ENCODE measurements at regions not wholly inside any gene's neighbourhood (a gene's known extent, or its start where the extent isn't known, plus 50 kb on each side); places are given as distances from the start of the nearest gene placed in this dataset.
"Not testable (repeated sequence)": the region's sequence is repeated elsewhere in the genome, so short reads cannot be mapped to it uniquely, and the experiment has no call there.

GRCh38 chr7:79778786-79779770, 325.6 kb upstream of the MAGI2 start:
- no peak for TF ChIP-seq CTCF (IDR thresholded peaks at IDR 0.05; ENCODE audit: insufficient read depth, low read depth, low read length)
- DNase-seq (ENCODE audit: low read depth): peak; percentile 98
- H3K4me3 ChIP-seq (ENCODE audit: low read depth, low read length): no peak overlapping the region

- peak; percentile 48 for DNase-seq (ENCODE audit: low read depth)
- no peak for TF ChIP-seq CTCF (IDR thresholded peaks at IDR 0.05; ENCODE audit: insufficient read depth, low read depth, low read length)
- no peak overlapping the region for H3K4me3 ChIP-seq (ENCODE audit: low read depth, low read length)
Observed at GRCh38 chr7:79775911-79776310, 322.4 kb upstream of the MAGI2 start.

- no peak for TF ChIP-seq CTCF (IDR thresholded peaks at IDR 0.05; ENCODE audit: insufficient read depth, low read depth, low read length)
- no peak for DNase-seq (ENCODE audit: low read depth)
- H3K4me3 ChIP-seq (ENCODE audit: low read depth, low read length): no peak overlapping the region
Observed at GRCh38 chr7:79774150-79774549, 320.7 kb upstream of the MAGI2 start.

GRCh38 chr7:79770970-79771369, 317.5 kb upstream of the MAGI2 start:
- no peak for TF ChIP-seq CTCF (IDR thresholded peaks at IDR 0.05; ENCODE audit: insufficient read depth, low read depth, low read length)
- no peak overlapping the region for H3K4me3 ChIP-seq (ENCODE audit: low read depth, low read length)
- no peak for DNase-seq (ENCODE audit: low read depth)

- no peak for TF ChIP-seq CTCF (IDR thresholded peaks at IDR 0.05; ENCODE audit: insufficient read depth, low read depth, low read length)
- peak; percentile 58 for DNase-seq (ENCODE audit: low read depth)
- H3K4me3 ChIP-seq (ENCODE audit: low read depth, low read length): no peak overlapping the region
Observed at GRCh38 chr7:79770063-79770462, 316.6 kb upstream of the MAGI2 start.

GRCh38 chr7:79767876-79768560, 314.6 kb upstream of the MAGI2 start:
- H3K4me3 ChIP-seq (ENCODE audit: low read depth, low read length); DNase-seq (ENCODE audit: low read depth): not testable (repeated sequence)

- not testable (repeated sequence) for DNase-seq (ENCODE audit: low read depth); H3K4me3 ChIP-seq (ENCODE audit: low read depth, low read length)
Observed at GRCh38 chr7:79767192-79767591, 313.7 kb upstream of the MAGI2 start.
